Kidney (tissue), 13 donors: ENCODE measurements at regions not wholly inside any gene's neighbourhood (a gene's known extent, or its start where the extent isn't known, plus 50 kb on each side); places are given as distances from the start of the nearest gene placed in this dataset.

Experiments
- DNase-seq, 5 donors: peaks; one replicate each; pipeline ENCODE4 v3.0.0-alpha.2; 2013 to 2020
- FAIRE-seq: peaks from 2 replicates; lab custom pipeline; 2012; peaks lifted over from hg19 to GRCh38; lab: Jason Lieb, UNC
- H3K27ac ChIP-seq, 2 donors: one replicate each; pipeline ENCODE4 v1.7.0; 2013; ENCODE audit warnings: low read depth in 2 of 2, low read length in 2 of 2, inconsistent platforms in 1 of 2
- H3K27me3 ChIP-seq: one replicate; pipeline ENCODE4 v1.7.1; 2013; ENCODE audit warnings: low read length, inconsistent platforms; ENCODE audit not compliant: control insufficient read depth, insufficient read depth
- H3K36me3 ChIP-seq, 3 donors: one replicate each; pipeline versions ENCODE4 v1.7.0 to v1.7.1; 2013; ENCODE audit warnings: low read length in 3 of 3, control low read depth in 1 of 3, inconsistent platforms in 1 of 3; ENCODE audit not compliant: insufficient read depth in 3 of 3, control insufficient read depth in 2 of 3
- H3K4me1 ChIP-seq, 3 donors: one replicate each; pipeline versions ENCODE4 v1.7.0 to v1.7.1; 2013; ENCODE audit warnings: low read length in 3 of 3, inconsistent platforms in 1 of 3, low read depth in 1 of 3; ENCODE audit not compliant: control insufficient read depth in 2 of 3, insufficient read depth in 2 of 3
- H3K4me3 ChIP-seq, 3 donors: one replicate each; pipeline versions ENCODE4 v1.7.0 to v1.8.1; 2013; ENCODE audit warnings: low read length in 3 of 3, control low read depth in 1 of 3, inconsistent platforms in 1 of 3
- H3K9ac ChIP-seq, 3 donors: one replicate each; pipeline versions ENCODE4 v1.7.0 to v1.7.1; 2013; ENCODE audit warnings: low read length in 3 of 3, control low read depth in 1 of 3, inconsistent platforms in 1 of 3
- H3K9me3 ChIP-seq, 3 donors: one replicate each; pipeline versions ENCODE4 v1.7.0 to v1.7.1; 2013; ENCODE audit warnings: low read length in 3 of 3, control low read depth in 1 of 3, inconsistent platforms in 1 of 3; ENCODE audit not compliant: control insufficient read depth in 2 of 3, insufficient read depth in 1 of 3
- CTCF ChIP-seq: IDR thresholded peaks from 3 replicates; pipeline ENCODE4 v1.5.1; 2012; ENCODE audit warnings: mild to moderate bottlenecking, moderate library complexity, borderline replicate concordance; ENCODE audit not compliant: insufficient read depth; ENCODE audit errors: extremely low read depth
- intact Hi-C: fragments of 100-400 bp; cut with DNase I; formaldehyde crosslinking; loops from one replicate; pipeline ENCODE4 v1.11.1; 2022
- donor health status: control.
- donor health status: control.
- donor health status: control.
- donor health status: control.
- donor health status: control.
- donor health status: DM: yes; HTN: yes; CAD: no.
- donor health status: Normal renal cell carcinoma (clear cell type).

- DNase-seq = no peak
- FAIRE-seq = no peak
- no peaks in the 10 kb centered on the region for H3K9me3 ChIP-seq
- H3K36me3 ChIP-seq = no peaks in the 10 kb centered on the region
- no peak for TF ChIP-seq CTCF
- H3K4me3 ChIP-seq = no peak overlapping the region
- H3K27ac ChIP-seq = no peak overlapping the region
- H3K9ac ChIP-seq = no peak overlapping the region
- H3K4me1 ChIP-seq = no peaks in the 10 kb centered on the region
- H3K27me3 ChIP-seq = no peaks in the 10 kb centered on the region
- intact Hi-C loops = no loop called here
These were observed 2792.1 kb downstream of the PCDH9 start for GRCh38 chr13:64438084-64438483.

- intact Hi-C loops = no loop called here
- Histone ChIP-seq H3K27ac (no peak overlapping the region), H3K4me3 (no peak overlapping the region), H3K4me1 (no peaks in the 10 kb centered on the region), H3K9ac (no peak overlapping the region), H3K27me3 (no peaks in the 10 kb centered on the region), H3K9me3 (no peaks in the 10 kb centered on the region), H3K36me3 (no peaks in the 10 kb centered on the region)
- FAIRE-seq (no peak), DNase-seq (no peak)
- no peak for TF ChIP-seq CTCF
These were observed 2800.4 kb downstream of the PCDH9 start for GRCh38 chr13:64429691-64430090.

DNA sequence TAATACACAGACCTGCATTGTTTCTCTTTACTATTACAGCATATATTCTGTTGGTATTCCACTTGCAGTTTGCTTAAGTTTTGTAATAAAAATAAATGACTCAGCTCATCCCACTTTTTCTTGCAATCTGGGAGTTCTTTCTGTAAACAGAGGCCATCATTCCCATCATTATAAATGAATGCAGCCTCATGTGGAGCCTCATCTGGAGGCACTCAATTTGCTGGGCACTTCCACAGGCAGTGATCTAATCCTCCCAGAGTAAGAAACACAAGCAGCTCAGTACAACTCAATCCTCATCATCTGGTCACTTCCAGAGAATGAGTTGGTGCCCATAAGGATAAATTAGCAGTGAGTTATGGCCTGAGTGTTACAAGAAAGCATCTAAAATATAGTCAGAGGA, 2801.9 kb downstream of the PCDH9 start:
- TF ChIP-seq CTCF = no peak
- Histone ChIP-seq H3K4me3 (no peak overlapping the region), H3K36me3 (no peaks in the 10 kb centered on the region), H3K27me3 (no peaks in the 10 kb centered on the region), H3K9ac (no peak overlapping the region), H3K9me3 (no peaks in the 10 kb centered on the region), H3K4me1 (no peaks in the 10 kb centered on the region), H3K27ac (no peak overlapping the region)
- DNase-seq = no peak
- no peak for FAIRE-seq
- intact Hi-C loops = no loop called here

DNA sequence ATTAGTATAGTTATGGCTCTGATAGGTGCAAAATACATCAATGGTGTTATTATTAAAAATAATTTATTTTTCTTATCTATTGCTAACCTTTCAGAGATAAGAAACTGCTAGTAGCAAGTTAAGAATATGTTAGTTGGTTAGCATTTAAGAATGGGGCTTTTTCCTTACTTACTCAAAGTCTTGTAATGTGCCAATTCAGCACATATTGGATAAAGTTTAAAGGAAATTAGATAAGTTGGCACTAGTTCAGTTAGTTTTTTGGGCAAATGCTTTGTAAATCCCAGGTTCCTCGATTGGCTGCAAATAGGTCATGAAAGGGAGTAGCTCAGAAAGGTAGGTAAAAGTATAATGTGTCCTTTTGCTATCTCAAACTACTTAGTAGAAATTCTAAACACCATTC, 2806.7 kb downstream of the PCDH9 start:
- no peak for FAIRE-seq
- no peak for TF ChIP-seq CTCF
- intact Hi-C loops = no loop called here
- H3K36me3 ChIP-seq = no peaks in the 10 kb centered on the region
- H3K9me3 ChIP-seq = no peaks in the 10 kb centered on the region
- no peaks in the 10 kb centered on the region for H3K4me1 ChIP-seq
- no peaks in the 10 kb centered on the region for H3K27me3 ChIP-seq
- no peak overlapping the region for H3K27ac ChIP-seq
- no peak overlapping the region for H3K4me3 ChIP-seq
- no peak overlapping the region for H3K9ac ChIP-seq
- no peak for DNase-seq
